Endodermal cell (in vitro differentiated cells): ENCODE measurements at regions not wholly inside any gene's neighbourhood (a gene's known extent, or its start where the extent isn't known, plus 50 kb on each side); places are given as distances from the start of the nearest gene placed in this dataset.
A peak's percentile ranks its signal among the peaks of the same experiment; 100 is the strongest.

Experiments
- DNase-seq: peaks from one replicate; pipeline ENCODE4 v3.0.0-alpha.2; 2017
- H3K27ac ChIP-seq: 2 replicates; pipeline ENCODE4 v1.5.1; 2013; ENCODE audit warnings: mild to moderate bottlenecking, low read depth, low read length, moderate library complexity
- H3K27me3 ChIP-seq: 2 replicates; pipeline ENCODE4 v1.6.1; 2013; ENCODE audit warnings: mild to moderate bottlenecking, low read length, moderate library complexity; ENCODE audit not compliant: insufficient read depth, control insufficient read depth, poor library complexity, severe bottlenecking
- H3K36me3 ChIP-seq: 2 replicates; pipeline ENCODE4 v1.7.0; 2013; ENCODE audit warnings: mild to moderate bottlenecking, low read length, moderate library complexity; ENCODE audit not compliant: control insufficient read depth, insufficient read depth
- H3K4me1 ChIP-seq: one replicate; pipeline ENCODE4 v1.7.0; 2013; ENCODE audit warnings: low read length; ENCODE audit not compliant: control insufficient read depth, insufficient read depth
- H3K4me3 ChIP-seq: 2 replicates; pipeline ENCODE4 v1.5.1; 2013; ENCODE audit warnings: mild to moderate bottlenecking, low read length, moderate library complexity
- H3K9ac ChIP-seq: 2 replicates; pipeline ENCODE4 v1.6.1; 2013; ENCODE audit warnings: mild to moderate bottlenecking, low read length, moderate library complexity; ENCODE audit not compliant: poor library complexity, severe bottlenecking; ENCODE audit errors: extremely low read depth
- H3K9me3 ChIP-seq: 2 replicates; pipeline ENCODE4 v1.6.1; 2013; ENCODE audit warnings: mild to moderate bottlenecking, low read length, moderate library complexity; ENCODE audit not compliant: control insufficient read depth
- H3K27ac Mint-ChIP-seq: 2 replicates; pipeline ENCODE4 v1.8.0; 2020; ENCODE audit warnings: mixed read lengths
- H3K27me3 Mint-ChIP-seq: 2 replicates; pipeline ENCODE4 v1.8.0; 2021; ENCODE audit warnings: mild to moderate bottlenecking, mixed read lengths; ENCODE audit not compliant: insufficient read depth
- H3K36me3 Mint-ChIP-seq: 2 replicates; pipeline ENCODE4 v1.8.0; 2020; ENCODE audit warnings: low read depth, mixed read lengths
- H3K4me1 Mint-ChIP-seq: 2 replicates; pipeline ENCODE4 v1.8.0; 2020; ENCODE audit warnings: mixed read lengths
- H3K4me3 Mint-ChIP-seq: 2 replicates; pipeline ENCODE4 v1.8.0; 2020; ENCODE audit warnings: mild to moderate bottlenecking, moderate library complexity, mixed read lengths
- H3K9me3 Mint-ChIP-seq: 2 replicates; pipeline ENCODE4 v1.8.0; 2020; ENCODE audit warnings: mild to moderate bottlenecking, mixed read lengths
- WGBS, 2 experiments: methylation state at CpG; one replicate each; pipeline versions ENCODE4 v1.1.5 to v1.1.7; 2013; ENCODE audit warnings: missing lambda C conversion rate in 2 of 2, mixed read lengths in 1 of 2; ENCODE audit not compliant: insufficient coverage in 1 of 2, insufficient read length in 1 of 2; 5-methylcytosine and 5-hydroxymethylcytosine counted together
- TF ChIP-seq, protein P1 (sequence below): fragments of 200-600 bp; sonication (generic); conservative IDR thresholded peaks from 2 replicates; pipeline ENCODE4 v1.5.0; 2021; ENCODE audit warnings: antibody characterized with exemption, mild to moderate bottlenecking

DNA sequence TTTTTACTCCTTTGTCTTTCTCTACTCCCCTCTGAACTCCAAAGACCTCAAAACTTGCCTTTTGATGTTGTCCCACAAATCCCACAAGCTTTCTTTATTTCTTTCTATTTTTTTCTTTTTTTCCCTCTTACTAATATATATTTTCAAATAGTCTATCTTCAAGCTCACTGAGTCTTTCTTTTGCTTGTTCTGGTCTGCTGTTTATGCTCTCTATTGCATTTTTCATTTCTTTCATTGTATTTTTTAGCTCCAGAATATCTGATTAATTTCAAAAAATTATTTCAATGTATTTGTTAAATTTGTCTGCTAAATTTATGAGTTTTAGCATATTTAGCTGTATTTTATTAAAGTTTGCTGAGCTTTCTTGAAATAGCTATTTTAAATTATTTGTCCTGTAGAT, 223.3 kb upstream of the IRX1 start:
- TF ChIP-seq, protein P1, sequence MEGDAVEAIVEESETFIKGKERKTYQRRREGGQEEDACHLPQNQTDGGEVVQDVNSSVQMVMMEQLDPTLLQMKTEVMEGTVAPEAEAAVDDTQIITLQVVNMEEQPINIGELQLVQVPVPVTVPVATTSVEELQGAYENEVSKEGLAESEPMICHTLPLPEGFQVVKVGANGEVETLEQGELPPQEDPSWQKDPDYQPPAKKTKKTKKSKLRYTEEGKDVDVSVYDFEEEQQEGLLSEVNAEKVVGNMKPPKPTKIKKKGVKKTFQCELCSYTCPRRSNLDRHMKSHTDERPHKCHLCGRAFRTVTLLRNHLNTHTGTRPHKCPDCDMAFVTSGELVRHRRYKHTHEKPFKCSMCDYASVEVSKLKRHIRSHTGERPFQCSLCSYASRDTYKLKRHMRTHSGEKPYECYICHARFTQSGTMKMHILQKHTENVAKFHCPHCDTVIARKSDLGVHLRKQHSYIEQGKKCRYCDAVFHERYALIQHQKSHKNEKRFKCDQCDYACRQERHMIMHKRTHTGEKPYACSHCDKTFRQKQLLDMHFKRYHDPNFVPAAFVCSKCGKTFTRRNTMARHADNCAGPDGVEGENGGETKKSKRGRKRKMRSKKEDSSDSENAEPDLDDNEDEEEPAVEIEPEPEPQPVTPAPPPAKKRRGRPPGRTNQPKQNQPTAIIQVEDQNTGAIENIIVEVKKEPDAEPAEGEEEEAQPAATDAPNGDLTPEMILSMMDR = no peak
- Histone ChIP-seq H3K4me3 (no peak overlapping the region), H3K9me3 (peaks cover 20% of the 10 kb centered on the region), H3K9ac (no peak overlapping the region), H3K4me1 (no peaks in the 10 kb centered on the region), H3K27ac (no peak overlapping the region), H3K36me3 (no peaks in the 10 kb centered on the region), H3K27me3 (no peaks in the 10 kb centered on the region)
- Mint-ChIP-seq H3K27ac (no peak overlapping the region), H3K4me3 (no peak overlapping the region), H3K27me3 (peaks cover 9% of the 10 kb centered on the region), H3K9me3 (peaks cover 22% of the 10 kb centered on the region), H3K4me1 (peaks cover 7% of the 10 kb centered on the region), H3K36me3 (no peaks in the 10 kb centered on the region)
- DNase-seq = no peak

DNA sequence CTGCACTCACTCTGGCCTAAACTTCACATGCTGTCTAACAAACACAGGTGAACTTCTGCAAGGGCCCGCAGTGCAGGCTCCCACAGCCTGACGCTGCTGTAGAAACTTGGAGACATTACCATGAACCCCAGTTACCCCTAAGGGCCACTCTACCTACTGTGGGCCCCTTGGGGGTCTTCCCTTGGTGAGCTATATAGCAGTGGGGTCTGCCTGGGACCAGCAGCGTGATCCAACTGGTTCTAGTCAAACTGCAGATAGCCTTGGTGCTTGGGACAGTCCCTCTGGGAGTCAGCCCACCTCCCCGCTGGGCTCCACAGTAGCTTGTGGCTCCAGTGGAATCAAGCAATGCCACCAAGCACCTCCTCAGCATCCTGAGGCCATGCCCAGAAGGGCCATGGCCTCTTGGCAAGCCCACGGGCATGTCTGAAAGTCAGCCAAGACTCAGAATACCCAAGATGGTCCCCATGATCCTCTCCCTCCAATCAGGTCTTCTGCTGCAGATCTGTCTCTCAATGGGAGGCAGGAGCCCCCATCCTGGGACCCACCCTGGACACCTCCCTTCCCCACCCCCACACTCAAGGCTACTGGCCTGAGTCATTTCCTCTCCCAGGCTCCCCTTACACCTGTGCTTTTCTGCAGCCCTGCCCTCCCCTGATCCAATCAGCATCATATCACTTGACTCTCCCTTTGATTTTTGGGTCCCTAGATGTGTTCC, 230.0 kb upstream of the IRX1 start:
- 87 to 90% methylated on average over 3 to 5 of the region's 5 CpGs for WGBS, 2 experiments
- peak; percentile 35 for DNase-seq
- no peak overlapping the region for H3K4me3 Mint-ChIP-seq
- TF ChIP-seq, protein P1 = no peak
- Histone ChIP-seq H3K4me1 (no peaks in the 10 kb centered on the region), H3K9me3 (no peaks in the 10 kb centered on the region), H3K27ac (no peak overlapping the region), H3K9ac (no peak overlapping the region), H3K27me3 (no peaks in the 10 kb centered on the region), H3K4me3 (no peak overlapping the region), H3K36me3 (no peaks in the 10 kb centered on the region)
- H3K36me3 Mint-ChIP-seq = no peaks in the 10 kb centered on the region
- H3K9me3 Mint-ChIP-seq = peaks cover 5% of the 10 kb centered on the region
- H3K27me3 Mint-ChIP-seq = no peaks in the 10 kb centered on the region
- H3K27ac Mint-ChIP-seq = no peak overlapping the region
- H3K4me1 Mint-ChIP-seq = no peaks in the 10 kb centered on the region

DNA sequence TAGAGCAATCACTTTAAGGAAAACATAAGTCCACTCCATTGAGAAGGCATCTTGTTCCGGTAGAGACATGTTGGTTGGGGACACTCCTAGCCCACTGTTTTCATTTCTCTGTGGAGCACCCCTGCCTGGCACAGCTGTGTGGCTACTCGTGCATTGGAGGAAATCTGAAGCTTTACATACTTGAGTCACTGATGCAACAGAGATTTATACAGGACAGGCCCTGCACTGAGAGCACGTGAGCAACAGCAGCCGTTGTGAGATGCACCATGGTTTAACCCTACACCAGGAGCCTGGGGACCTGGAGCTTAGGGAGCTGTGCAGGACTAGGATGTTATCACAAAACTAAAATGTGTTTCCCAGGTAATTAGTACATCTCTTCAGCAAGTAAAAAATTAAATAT, 230.7 kb upstream of the IRX1 start:
- H3K4me3 ChIP-seq = no peak overlapping the region
- Mint-ChIP-seq H3K27ac (no peak overlapping the region), H3K27me3 (peaks cover 3% of the 10 kb centered on the region), H3K4me3 (no peak overlapping the region), H3K9me3 (peaks cover under 1% of the 10 kb centered on the region), H3K4me1 (no peaks in the 10 kb centered on the region), H3K36me3 (no peaks in the 10 kb centered on the region)
- no peaks in the 10 kb centered on the region for H3K4me1 ChIP-seq
- H3K36me3 ChIP-seq = no peaks in the 10 kb centered on the region
- H3K9me3 ChIP-seq = no peaks in the 10 kb centered on the region
- no peak overlapping the region for H3K9ac ChIP-seq
- peak; percentile 23 for DNase-seq
- no peak overlapping the region for H3K27ac ChIP-seq
- TF ChIP-seq, protein P1 = no peak
- 87 to 89% methylated on average over 4 of the region's 4 CpGs for WGBS, 2 experiments
- no peaks in the 10 kb centered on the region for H3K27me3 ChIP-seq
